Neural progenitor cell (in vitro differentiated cells): ENCODE measurements at regions not wholly inside any gene's neighbourhood (a gene's known extent, or its start where the extent isn't known, plus 50 kb on each side); places are given as distances from the start of the nearest gene placed in this dataset.

Experiments used
- CTCF ChIP-seq: fragments of 200-600 bp; sonication (generic); IDR thresholded peaks from 2 replicates; pipeline ENCODE4 v1.5.1; 2017; ENCODE audit warnings: antibody characterized with exemption, mild to moderate bottlenecking
- EZH2 ChIP-seq: fragments of 200-600 bp; sonication (generic); IDR thresholded peaks from 2 replicates; pipeline ENCODE4 v1.6.1; 2017; ENCODE audit warnings: antibody characterized with exemption, mild to moderate bottlenecking, moderate library complexity
- EZH2phosphoT487 ChIP-seq: fragments of 200-600 bp; sonication (generic); IDR thresholded peaks from 2 replicates; pipeline ENCODE4 v1.6.1; 2017; ENCODE audit warnings: antibody characterized with exemption

GRCh38 chr5:90097082-90097477 lies 312.5 kb downstream of the CETN3 start:
- no peak for TF ChIP-seq CTCF
- no peak for TF ChIP-seq EZH2phosphoT487
- no peak for TF ChIP-seq EZH2
